ENCODE measurements at regions not wholly inside any gene's neighbourhood (a gene's known extent, or its start where the extent isn't known, plus 50 kb on each side); places are given as distances from the start of the nearest gene placed in this dataset.

DNA sequence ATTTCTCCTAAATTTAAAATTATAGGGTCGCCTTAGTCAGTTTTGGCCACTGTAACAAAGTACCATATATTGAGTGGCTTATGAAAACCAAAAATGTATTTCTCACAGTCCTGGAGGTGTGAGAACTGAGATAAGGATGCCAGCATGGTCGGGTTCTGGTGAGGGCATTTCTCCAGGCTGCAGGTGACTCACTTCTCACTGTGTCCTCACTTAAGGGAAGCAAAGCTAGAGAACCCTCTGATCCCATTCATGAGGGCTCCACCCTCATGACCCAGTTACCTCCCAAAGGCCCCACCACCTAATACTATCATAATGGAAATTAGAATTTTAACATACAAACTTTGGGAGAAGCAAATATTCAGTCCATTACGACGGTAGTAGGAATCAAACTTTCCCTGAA is 75.1 kb upstream of the FBN2 start:
- TF ChIP-seq POLR2A (IDR thresholded peaks at IDR 0.05) = no peak
- TF ChIP-seq, protein P1, sequence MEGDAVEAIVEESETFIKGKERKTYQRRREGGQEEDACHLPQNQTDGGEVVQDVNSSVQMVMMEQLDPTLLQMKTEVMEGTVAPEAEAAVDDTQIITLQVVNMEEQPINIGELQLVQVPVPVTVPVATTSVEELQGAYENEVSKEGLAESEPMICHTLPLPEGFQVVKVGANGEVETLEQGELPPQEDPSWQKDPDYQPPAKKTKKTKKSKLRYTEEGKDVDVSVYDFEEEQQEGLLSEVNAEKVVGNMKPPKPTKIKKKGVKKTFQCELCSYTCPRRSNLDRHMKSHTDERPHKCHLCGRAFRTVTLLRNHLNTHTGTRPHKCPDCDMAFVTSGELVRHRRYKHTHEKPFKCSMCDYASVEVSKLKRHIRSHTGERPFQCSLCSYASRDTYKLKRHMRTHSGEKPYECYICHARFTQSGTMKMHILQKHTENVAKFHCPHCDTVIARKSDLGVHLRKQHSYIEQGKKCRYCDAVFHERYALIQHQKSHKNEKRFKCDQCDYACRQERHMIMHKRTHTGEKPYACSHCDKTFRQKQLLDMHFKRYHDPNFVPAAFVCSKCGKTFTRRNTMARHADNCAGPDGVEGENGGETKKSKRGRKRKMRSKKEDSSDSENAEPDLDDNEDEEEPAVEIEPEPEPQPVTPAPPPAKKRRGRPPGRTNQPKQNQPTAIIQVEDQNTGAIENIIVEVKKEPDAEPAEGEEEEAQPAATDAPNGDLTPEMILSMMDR (IDR thresholded peaks at IDR 0.05) = no peak

All from testis (tissue), 2 donors.